A673 (cell line): ENCODE measurements at regions not wholly inside any gene's neighbourhood (a gene's known extent, or its start where the extent isn't known, plus 50 kb on each side); places are given as distances from the start of the nearest gene placed in this dataset.

Experiments
- BruUV-seq: library from RNA; stranded (reverse); fragments of 400-500 nt; replicated peaks from 2 replicates; lab custom pipeline; 2021; lab: Mats Ljungman, UMichigan
- CTCF ChIA-PET: fragments of 300-600 bp; sonication (Branson Sonifier 250); formaldehyde crosslinking; loops from one replicate; lab custom pipeline; 2022; ENCODE audit warnings: antibody characterized with exemption; lab: Charles Lee
- POLR2A ChIA-PET: fragments of 300-600 bp; sonication (Branson Sonifier 250); formaldehyde crosslinking; loops from one replicate; lab custom pipeline; 2022; ENCODE audit warnings: antibody characterized with exemption; ENCODE audit not compliant: low non-redundant PET; lab: Charles Lee
- DNase-seq: peaks from one replicate; pipeline ENCODE4 v3.0.0-alpha.2; 2015; ENCODE audit warnings: low spot score
- H3K27ac ChIP-seq: fragments of 200-600 bp; sonication (generic); 2 replicates; pipeline ENCODE4 v1.5.1; 2016; ENCODE audit warnings: mixed run types, low read depth, mild to moderate bottlenecking, mixed read lengths, antibody characterized with exemption, low read length; ENCODE audit not compliant: poor library complexity, severe bottlenecking
- H3K27me3 ChIP-seq: fragments of 200-600 bp; sonication (generic); replicated peaks from 2 replicates; pipeline ENCODE4 v1.6.1; 2017; ENCODE audit warnings: mixed run types, low read depth, mild to moderate bottlenecking, mixed read lengths, antibody characterized with exemption, low read length; ENCODE audit not compliant: insufficient read depth, poor library complexity
- H3K36me3 ChIP-seq: fragments of 200-600 bp; sonication (generic); 2 replicates; pipeline ENCODE4 v1.6.1; 2016; ENCODE audit warnings: mixed run types, mild to moderate bottlenecking, mixed read lengths, antibody characterized with exemption, low read length; ENCODE audit not compliant: insufficient read depth, poor library complexity, severe bottlenecking
- H3K4me1 ChIP-seq: fragments of 200-600 bp; sonication (generic); 2 replicates; pipeline ENCODE4 v1.6.1; 2017; ENCODE audit warnings: mixed run types, mild to moderate bottlenecking, mixed read lengths, antibody characterized with exemption, low read length; ENCODE audit not compliant: insufficient read depth, poor library complexity, severe bottlenecking
- H3K4me3 ChIP-seq: fragments of 200-600 bp; sonication (generic); 2 replicates; pipeline ENCODE4 v1.5.1; 2016; ENCODE audit warnings: low read depth, mixed run types, mild to moderate bottlenecking, mixed read lengths, low read length; ENCODE audit not compliant: poor library complexity, severe bottlenecking
- H3K9me3 ChIP-seq: fragments of 200-600 bp; sonication (generic); 2 replicates; pipeline ENCODE4 v1.6.1; 2016; ENCODE audit warnings: mixed run types, low read depth, mild to moderate bottlenecking, mixed read lengths, antibody characterized with exemption, low read length; ENCODE audit not compliant: poor library complexity, severe bottlenecking
- EZH2 ChIP-seq: fragments of 200-600 bp; sonication (generic); IDR thresholded peaks from 2 replicates; pipeline ENCODE4 v1.6.1; 2017; ENCODE audit warnings: borderline replicate concordance, low read depth, mild to moderate bottlenecking, mixed read lengths, antibody characterized with exemption, low read length; ENCODE audit not compliant: poor library complexity, severe bottlenecking
- intact Hi-C: fragments of 100-400 bp; cut with micrococcal nuclease; formaldehyde crosslinking; loops from one replicate; pipeline ENCODE4 v1.10.0; 2022; ENCODE audit not compliant: unreplicated experiment
- TF ChIP-seq, protein P1 (sequence below): fragments of 300-800, 200-600 bp; sonication (generic); conservative IDR thresholded peaks from 2 replicates; pipeline ENCODE4 v1.5.1; 2017; ENCODE audit warnings: low read depth, mild to moderate bottlenecking, antibody characterized with exemption, low read length, moderate library complexity, mixed read lengths

DNA sequence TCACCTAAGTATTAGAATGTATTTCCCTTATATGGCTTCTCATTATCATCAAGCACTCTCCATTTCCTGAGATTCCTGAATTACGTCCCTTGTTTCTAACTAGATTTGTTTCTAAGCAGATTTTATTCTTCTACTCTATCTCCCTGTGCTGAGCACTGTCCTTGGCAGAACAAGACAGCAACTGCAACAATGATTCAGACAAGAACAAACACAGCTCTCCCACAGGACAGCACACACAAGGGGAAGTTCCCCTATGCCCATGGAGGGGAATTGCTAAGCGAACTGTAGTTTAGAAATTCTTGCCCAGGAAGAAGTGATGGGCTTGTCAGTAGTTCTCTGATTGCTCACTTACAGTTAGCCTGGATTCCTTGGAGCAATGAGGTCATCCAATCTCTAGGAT lies 759.9 kb downstream of the DTWD2 start:
- no TSS peak for BruUV-seq

DNA sequence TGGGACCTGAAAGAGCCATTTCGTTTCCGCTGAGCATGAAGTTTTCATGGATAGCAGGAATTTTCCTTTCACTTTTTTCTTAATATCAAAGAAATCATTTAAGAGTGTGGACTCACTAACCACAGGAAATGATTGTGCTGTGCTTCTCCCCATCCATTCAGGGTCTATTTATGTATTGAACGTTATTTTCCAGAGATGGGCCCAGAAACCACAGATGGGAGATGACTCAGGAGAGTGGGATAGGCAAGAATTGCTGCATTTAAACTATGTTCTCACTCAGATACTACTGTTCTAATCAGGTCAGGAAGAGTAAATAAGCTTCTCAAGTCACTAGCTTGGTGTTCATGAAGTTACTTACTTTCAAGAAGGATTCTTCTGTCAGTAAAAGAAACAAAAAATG lies 763.8 kb downstream of the DTWD2 start:
- TF ChIP-seq, protein P1, sequence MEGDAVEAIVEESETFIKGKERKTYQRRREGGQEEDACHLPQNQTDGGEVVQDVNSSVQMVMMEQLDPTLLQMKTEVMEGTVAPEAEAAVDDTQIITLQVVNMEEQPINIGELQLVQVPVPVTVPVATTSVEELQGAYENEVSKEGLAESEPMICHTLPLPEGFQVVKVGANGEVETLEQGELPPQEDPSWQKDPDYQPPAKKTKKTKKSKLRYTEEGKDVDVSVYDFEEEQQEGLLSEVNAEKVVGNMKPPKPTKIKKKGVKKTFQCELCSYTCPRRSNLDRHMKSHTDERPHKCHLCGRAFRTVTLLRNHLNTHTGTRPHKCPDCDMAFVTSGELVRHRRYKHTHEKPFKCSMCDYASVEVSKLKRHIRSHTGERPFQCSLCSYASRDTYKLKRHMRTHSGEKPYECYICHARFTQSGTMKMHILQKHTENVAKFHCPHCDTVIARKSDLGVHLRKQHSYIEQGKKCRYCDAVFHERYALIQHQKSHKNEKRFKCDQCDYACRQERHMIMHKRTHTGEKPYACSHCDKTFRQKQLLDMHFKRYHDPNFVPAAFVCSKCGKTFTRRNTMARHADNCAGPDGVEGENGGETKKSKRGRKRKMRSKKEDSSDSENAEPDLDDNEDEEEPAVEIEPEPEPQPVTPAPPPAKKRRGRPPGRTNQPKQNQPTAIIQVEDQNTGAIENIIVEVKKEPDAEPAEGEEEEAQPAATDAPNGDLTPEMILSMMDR, result no peak
- no peaks in the 10 kb centered on the region for H3K27me3 ChIP-seq
- DNase-seq, result no peak
- ChIA-PET CTCF (no interaction called here), POLR2A (no interaction called here)
- no peaks in the 10 kb centered on the region for H3K9me3 ChIP-seq
- H3K27ac ChIP-seq, result no peak overlapping the region
- no peak overlapping the region for H3K4me3 ChIP-seq
- H3K4me1 ChIP-seq, result no peaks in the 10 kb centered on the region
- intact Hi-C loops, result no loop called here
- no TSS peak for BruUV-seq
- no peaks in the 10 kb centered on the region for H3K36me3 ChIP-seq

More for the DNA sequence above, 759.9 kb downstream of the DTWD2 start:
- Histone ChIP-seq H3K4me1 (no peaks in the 10 kb centered on the region), H3K36me3 (no peaks in the 10 kb centered on the region), H3K9me3 (no peaks in the 10 kb centered on the region), H3K4me3 (no peak overlapping the region), H3K27ac (no peak overlapping the region), H3K27me3 (no peaks in the 10 kb centered on the region)
- no peak for TF ChIP-seq EZH2
- TF ChIP-seq, protein P1, result no peak
- CTCF ChIA-PET, result no interaction called here
- DNase-seq, result no peak
- POLR2A ChIA-PET, result no interaction called here
- intact Hi-C loops, result no loop called here

DNA sequence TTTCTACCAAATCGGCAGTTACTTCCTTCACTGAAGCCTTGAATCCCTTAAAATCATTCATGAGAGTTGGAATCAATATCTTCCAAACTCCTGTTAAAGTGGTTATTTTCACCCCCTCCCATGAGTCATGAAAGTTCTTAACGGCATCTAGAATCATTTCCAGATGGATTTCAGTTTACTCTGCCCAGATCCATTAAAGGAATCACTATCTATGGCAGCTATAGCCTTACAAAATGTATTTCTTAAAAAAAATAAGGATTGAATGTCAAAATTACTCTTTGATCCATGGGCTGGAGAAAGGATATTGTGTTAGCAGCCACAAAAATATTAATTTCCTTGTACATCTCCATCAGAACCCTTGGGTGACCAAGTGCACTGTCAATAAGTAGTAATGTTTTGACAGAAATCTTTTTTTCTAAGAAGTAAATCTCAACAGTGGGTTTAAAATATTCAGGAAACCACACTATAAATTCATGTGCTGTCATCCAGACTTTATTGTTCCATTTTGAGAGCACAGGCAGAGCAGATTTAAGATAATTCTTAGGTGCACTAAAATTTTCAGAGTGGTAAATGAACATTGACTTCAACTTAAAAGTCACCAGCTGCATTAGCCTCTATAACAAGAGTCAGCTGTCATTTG lies 767.7 kb downstream of the DTWD2 start:
- Histone ChIP-seq H3K27me3 (no peaks in the 10 kb centered on the region), H3K4me3 (no peak overlapping the region), H3K27ac (no peak overlapping the region), H3K4me1 (no peaks in the 10 kb centered on the region), H3K36me3 (no peaks in the 10 kb centered on the region), H3K9me3 (peaks cover 5% of the 10 kb centered on the region)
- intact Hi-C loops, result no loop called here
- ChIA-PET POLR2A (no interaction called here), CTCF (no interaction called here)
- TF ChIP-seq, protein P1, result no peak
- TF ChIP-seq EZH2, result no peak
- DNase-seq, result no peak
- no TSS peak for BruUV-seq
